ENCODE measurements at regions not wholly inside any gene's neighbourhood (a gene's known extent, or its start where the extent isn't known, plus 50 kb on each side); places are given as distances from the start of the nearest gene placed in this dataset.

DNA sequence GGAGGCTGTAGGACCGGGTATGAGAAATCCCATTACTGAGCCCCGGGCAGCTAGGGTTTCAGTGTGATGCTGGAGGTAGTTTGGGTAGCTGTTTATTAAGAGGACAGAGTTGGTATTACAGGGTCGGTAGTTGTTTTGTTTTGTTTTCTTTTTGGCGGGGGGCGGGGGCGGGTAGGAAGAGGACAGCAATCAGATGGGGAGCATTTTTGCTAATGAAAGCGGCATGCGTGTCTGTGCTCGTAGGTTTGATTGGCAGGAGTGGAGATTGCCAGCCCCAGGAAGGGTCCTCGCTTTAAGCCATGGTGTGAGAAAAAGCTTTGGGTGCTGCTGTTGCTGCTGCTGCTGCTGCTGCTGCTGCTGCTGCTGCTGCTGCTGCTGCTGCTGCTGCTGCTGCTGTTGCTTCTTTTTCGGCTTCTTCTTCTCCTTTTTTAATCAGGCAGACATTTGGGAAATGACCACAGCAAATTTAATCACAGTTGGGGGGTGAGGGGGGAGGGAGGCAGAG is 498.5 kb upstream of the ZFHX3 start:
- H3K79me2 ChIP-seq (ENCODE audit: insufficient read depth, low read length): no peaks in the 10 kb centered on the region
- peaks cover 8% of the 10 kb centered on the region for H3K4me1 ChIP-seq (ENCODE audit: insufficient read depth, low read length)
- ChIA-PET CTCF (ENCODE audit: low intra/inter-chr PET ratio, low total read pairs) (no interaction called here), POLR2A (no interaction called here)
- no peak overlapping the region for H2AFZ ChIP-seq (ENCODE audit: low read length)
- no peak overlapping the region for H3K9ac ChIP-seq (ENCODE audit: insufficient read depth, low read depth, low read length)
- H3K9me3 ChIP-seq (ENCODE audit: low read length): no peaks in the 10 kb centered on the region
- ATAC-seq (no peak), FAIRE-seq (no peak), DNase-seq (ENCODE audit: low spot score) (no peak)
- H4K20me1 ChIP-seq (ENCODE audit: insufficient read depth, low read length): no peaks in the 10 kb centered on the region
- intact Hi-C loops (cut with micrococcal nuclease; ENCODE audit: unreplicated experiment) (no loop called here), in situ Hi-C loops (cut with HindIII; ENCODE audit: extremely low pct_ligation_motif_present, low pct_unique_long_range_greater_than_20kb) (no loop called here)
- WGBS (ENCODE audit: low lambda C conversion rate): 15% methylated on average over 11 of the region's 11 CpGs
- BruUV-seq (replicated peaks): no TSS peak
- H3K27me3 ChIP-seq (ENCODE audit: control insufficient read depth in 1 of 2, insufficient read depth in 2 of 2, low read length in 2 of 2): peaks cover 13 to 65% of the 10 kb centered on the region in 2 experiments; a peak in 4 of 5 replicates
- H3K36me3 ChIP-seq (replicated peaks in 1 of 2; ENCODE audit: control insufficient read depth in 1 of 2, insufficient read depth in 2 of 2, low read length in 2 of 2): no peaks in the 10 kb centered on the region
- H3K4me3 ChIP-seq (replicated peaks in 1 of 3; ENCODE audit: insufficient read depth in 1 of 3, low read depth in 2 of 3, low read length in 3 of 3): no peak overlapping the region
- TF ChIP-seq MEIS2 (CRISPR knock-in tag; IDR thresholded peaks at IDR 0.05) (no peak), KLF11 (CRISPR knock-in tag; IDR thresholded peaks at IDR 0.05) (no peak), MYC (CRISPR knock-in tag; IDR thresholded peaks at IDR 0.05; ENCODE audit: borderline replicate concordance) (no peak), TOE1 (CRISPR knock-in tag; IDR thresholded peaks at IDR 0.05) (no peak), NR2C2 (CRISPR knock-in tag; IDR thresholded peaks at IDR 0.05; ENCODE audit: borderline replicate concordance) (no peak), ZNF644 (CRISPR knock-in tag; IDR thresholded peaks at IDR 0.05; ENCODE audit: low read depth) (no peak), IKZF1 (IDR thresholded peaks at IDR 0.05) (no peak), ARNT (IDR thresholded peaks at IDR 0.05) (no peak)
- TF ChIP-seq, protein P1, sequence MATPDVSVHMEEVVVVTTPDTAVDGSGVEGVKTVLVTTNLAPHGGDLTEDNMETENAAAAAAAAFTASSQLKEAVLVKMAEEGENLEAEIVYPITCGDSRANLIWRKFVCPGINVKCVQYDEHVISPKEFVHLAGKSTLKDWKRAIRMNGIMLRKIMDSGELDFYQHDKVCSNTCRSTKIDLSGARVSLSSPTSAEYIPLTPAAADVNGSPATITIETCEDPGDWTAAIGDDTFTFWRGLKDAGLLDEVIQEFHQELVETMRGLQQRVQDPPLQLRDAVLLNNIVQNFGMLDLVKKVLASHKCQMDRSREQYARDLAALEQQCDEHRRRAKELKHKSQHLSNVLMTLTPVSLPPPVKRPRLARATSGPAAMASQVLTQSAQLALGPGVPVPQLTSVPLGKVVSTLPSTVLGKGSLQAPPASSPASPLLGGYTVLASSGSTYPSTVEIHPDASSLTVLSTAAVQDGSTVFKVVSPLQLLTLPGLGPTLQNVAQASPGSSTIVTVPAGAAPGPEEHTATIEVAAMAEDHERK (CRISPR knock-in tag; IDR thresholded peaks at IDR 0.05; ENCODE audit: low read depth): no peak
- H3K27ac ChIP-seq (ENCODE audit: extremely low read length, insufficient read depth, low read length): no peak overlapping the region
- no peak overlapping the region for H3K4me2 ChIP-seq (ENCODE audit: low read depth, low read length)

DNA sequence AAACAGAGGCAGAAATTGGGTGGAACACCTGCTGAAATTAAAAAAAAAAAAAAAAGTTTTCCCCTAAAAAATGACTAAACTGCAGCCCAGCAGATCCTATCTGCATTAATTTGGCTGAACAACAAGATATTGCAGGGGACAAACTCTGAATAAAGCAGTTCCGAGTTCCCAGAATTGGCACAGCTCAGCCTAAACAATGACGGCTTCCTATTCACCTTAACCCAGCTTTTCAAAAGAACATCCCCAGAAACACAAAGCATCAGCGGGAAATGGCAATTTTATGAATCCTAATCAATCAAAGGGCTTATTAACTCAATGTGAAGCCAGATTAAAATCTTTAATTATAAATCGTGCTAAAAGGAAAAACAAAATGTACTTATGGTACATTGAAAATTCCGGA is 497.8 kb upstream of the ZFHX3 start:
- 2% methylated on average over 5 of the region's 5 CpGs for WGBS (ENCODE audit: low lambda C conversion rate)
- no peak overlapping the region for H2AFZ ChIP-seq (ENCODE audit: low read length)
- H3K9ac ChIP-seq (ENCODE audit: insufficient read depth, low read depth, low read length): no peak overlapping the region
- TF ChIP-seq EZH2 (conservative IDR thresholded peaks at IDR 0.05; ENCODE audit: low read depth, low read length): 0 out of 2 replicates have a peak, but pooled peaks have one; percentile 47
- TF ChIP-seq ZNF839 (CRISPR knock-in tag; IDR thresholded peaks at IDR 0.05; ENCODE audit: borderline replicate concordance): no peak
- no peak for DNase-seq (ENCODE audit: low spot score)
- ATAC-seq: no peak
- POLR2A ChIA-PET: no interaction called here
- in situ Hi-C loops (cut with HindIII; ENCODE audit: extremely low pct_ligation_motif_present, low pct_unique_long_range_greater_than_20kb) (no loop called here), intact Hi-C loops (cut with micrococcal nuclease; ENCODE audit: unreplicated experiment) (no loop called here)
- H3K27me3 ChIP-seq (ENCODE audit: control insufficient read depth in 1 of 2, insufficient read depth in 2 of 2, low read length in 2 of 2): peaks cover 15 to 68% of the 10 kb centered on the region in 2 experiments; a peak in 4 of 5 replicates
- no peak overlapping the region for H3K4me2 ChIP-seq (ENCODE audit: low read depth, low read length)
- CTCF ChIA-PET (ENCODE audit: low intra/inter-chr PET ratio, low total read pairs): no interaction called here
- FAIRE-seq: no peak
- H3K36me3 ChIP-seq (replicated peaks in 1 of 2; ENCODE audit: control insufficient read depth in 1 of 2, insufficient read depth in 2 of 2, low read length in 2 of 2): no peaks in the 10 kb centered on the region
- H3K9me3 ChIP-seq (ENCODE audit: low read length): no peaks in the 10 kb centered on the region
- no peak overlapping the region for H3K4me3 ChIP-seq (replicated peaks in 1 of 3; ENCODE audit: insufficient read depth in 1 of 3, low read depth in 2 of 3, low read length in 3 of 3)
- BruUV-seq (replicated peaks): no TSS peak
- no peaks in the 10 kb centered on the region for H3K79me2 ChIP-seq (ENCODE audit: insufficient read depth, low read length)
- H4K20me1 ChIP-seq (ENCODE audit: insufficient read depth, low read length): no peaks in the 10 kb centered on the region
- no peak overlapping the region for H3K27ac ChIP-seq (ENCODE audit: extremely low read length, insufficient read depth, low read length)
- peaks cover 8% of the 10 kb centered on the region for H3K4me1 ChIP-seq (ENCODE audit: insufficient read depth, low read length)

Data from HepG2 (cell line).